Neural progenitor cell (in vitro differentiated cells): ENCODE measurements at regions not wholly inside any gene's neighbourhood (a gene's known extent, or its start where the extent isn't known, plus 50 kb on each side); places are given as distances from the start of the nearest gene placed in this dataset.

Experiments used
- EZH2 ChIP-seq: fragments of 200-600 bp; sonication (generic); IDR thresholded peaks from 2 replicates; pipeline ENCODE4 v1.6.1; 2017; ENCODE audit warnings: antibody characterized with exemption, mild to moderate bottlenecking, moderate library complexity
- TF ChIP-seq, protein P1 (sequence below): fragments of 200-600 bp; sonication (generic); IDR thresholded peaks from 2 replicates; pipeline ENCODE4 v1.5.1; 2017; ENCODE audit warnings: antibody characterized with exemption, mild to moderate bottlenecking

DNA sequence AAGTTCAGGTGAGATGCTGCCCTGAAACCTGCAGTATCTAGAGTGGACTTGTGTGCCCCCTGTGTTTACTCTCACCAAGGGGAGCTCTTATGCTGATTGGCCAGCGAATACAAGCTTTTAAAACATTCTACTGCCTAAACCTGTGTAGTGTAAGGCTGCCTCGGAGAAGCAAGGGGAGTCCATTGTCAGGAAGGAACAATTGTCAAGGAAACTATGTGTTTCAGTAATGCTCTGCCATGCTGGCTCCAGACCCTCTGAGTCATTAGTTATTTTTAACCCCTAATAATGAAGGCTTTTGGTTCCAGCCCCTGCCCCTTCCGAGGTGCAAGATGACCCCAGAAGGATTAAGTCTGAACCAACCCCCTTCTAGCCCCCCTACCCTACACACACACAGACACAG, 66.1 kb upstream of the CHMP2B start:
- TF ChIP-seq, protein P1, sequence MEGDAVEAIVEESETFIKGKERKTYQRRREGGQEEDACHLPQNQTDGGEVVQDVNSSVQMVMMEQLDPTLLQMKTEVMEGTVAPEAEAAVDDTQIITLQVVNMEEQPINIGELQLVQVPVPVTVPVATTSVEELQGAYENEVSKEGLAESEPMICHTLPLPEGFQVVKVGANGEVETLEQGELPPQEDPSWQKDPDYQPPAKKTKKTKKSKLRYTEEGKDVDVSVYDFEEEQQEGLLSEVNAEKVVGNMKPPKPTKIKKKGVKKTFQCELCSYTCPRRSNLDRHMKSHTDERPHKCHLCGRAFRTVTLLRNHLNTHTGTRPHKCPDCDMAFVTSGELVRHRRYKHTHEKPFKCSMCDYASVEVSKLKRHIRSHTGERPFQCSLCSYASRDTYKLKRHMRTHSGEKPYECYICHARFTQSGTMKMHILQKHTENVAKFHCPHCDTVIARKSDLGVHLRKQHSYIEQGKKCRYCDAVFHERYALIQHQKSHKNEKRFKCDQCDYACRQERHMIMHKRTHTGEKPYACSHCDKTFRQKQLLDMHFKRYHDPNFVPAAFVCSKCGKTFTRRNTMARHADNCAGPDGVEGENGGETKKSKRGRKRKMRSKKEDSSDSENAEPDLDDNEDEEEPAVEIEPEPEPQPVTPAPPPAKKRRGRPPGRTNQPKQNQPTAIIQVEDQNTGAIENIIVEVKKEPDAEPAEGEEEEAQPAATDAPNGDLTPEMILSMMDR = no peak
- no peak for TF ChIP-seq EZH2
